ENCODE measurements at regions not wholly inside any gene's neighbourhood (a gene's known extent, or its start where the extent isn't known, plus 50 kb on each side); places are given as distances from the start of the nearest gene placed in this dataset.

DNA sequence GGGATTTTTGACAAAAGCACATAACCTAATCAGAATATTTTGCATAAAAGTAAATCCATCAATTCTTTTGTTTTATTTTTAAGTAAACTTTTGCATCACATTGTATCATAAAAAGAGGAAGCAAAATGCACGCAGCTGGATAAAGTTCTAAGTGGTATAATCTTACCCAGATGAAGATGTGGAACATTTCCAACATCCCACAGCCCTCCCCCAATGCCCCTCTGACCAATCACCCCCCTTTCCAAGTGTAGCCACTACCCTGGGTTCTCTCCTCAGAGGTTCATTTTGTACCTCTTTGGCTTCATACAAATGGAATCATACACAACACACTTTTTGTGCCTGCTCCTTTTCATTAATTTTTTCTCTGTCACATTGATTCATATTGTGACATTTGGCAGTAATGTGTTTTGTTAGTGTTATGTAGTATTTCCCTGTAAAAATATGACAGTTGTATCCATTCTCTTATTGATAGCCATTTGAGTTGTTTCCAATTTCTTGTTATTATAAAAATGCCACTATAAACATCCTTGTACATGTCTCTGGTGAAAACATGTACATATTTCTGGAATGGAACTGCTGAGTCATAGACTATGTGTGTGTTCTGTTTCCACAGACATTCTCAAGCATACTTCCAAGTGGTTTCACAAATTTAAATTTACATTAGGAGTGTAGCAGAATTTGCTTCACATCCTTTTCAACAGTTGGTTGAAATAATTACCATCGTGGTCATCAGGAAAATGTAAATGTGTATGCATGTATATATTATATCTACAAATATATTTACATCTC lies 92.9 kb upstream of the SYNDIG1 start:
- DNase-seq, result no peak

DNA sequence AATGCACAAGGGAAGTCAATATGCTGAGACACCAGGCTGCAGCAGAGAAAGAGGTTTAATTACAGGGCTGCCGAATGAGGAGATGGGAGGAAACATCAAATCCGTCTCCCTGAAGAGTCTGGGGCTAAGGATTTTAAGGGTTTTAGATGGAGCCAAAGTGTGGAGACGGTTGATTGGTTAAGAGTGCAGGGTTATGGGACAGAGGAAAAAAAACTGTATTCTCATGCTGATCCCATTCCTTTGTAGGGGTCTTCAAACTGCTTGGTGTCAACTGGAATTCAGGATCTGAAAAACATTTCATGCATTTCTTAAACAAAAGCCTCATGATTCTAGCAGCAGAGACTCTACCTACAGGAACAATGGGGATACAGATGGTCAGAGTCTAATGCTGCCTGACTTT lies 96.1 kb upstream of the SYNDIG1 start:
- no peak for DNase-seq

DNA sequence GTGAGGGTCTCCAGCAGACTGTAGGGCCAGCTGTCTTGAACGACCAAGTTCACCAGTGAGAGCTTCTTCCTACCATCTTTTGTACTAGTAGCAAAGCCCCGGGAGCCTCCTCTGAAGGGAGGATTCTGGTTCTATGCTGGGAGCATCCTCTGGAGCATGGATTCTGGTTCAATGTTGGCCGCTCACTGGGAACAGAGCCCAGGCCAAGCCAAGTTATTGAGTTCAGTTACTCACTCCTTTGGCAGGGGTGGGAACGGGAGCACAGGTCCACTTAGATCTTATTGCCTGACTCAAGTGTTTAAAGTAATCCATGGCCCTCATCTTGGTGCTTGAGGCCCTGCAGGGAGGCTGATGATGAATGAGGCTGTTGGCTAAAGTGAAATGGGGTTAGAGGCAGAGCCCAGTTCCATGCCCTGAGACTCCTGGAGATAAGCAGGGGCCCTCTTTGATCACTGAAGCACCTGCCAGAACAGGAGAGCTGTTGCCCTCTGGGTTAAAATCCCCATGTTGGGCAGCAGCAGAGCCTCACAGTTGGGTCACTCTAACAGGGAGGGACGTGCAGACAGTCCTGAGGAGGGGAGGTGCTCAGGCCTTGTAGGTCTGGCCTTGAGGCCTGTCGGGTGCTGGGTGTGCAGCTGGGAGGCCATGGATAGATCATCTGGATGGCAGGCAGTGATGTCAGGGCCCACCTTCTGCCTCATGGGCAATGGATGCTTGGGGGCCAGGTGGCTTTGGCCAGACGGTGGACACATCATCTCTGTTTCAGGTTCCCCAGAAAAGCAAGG lies 98.3 kb upstream of the SYNDIG1 start:
- DNase-seq, result no peak

DNA sequence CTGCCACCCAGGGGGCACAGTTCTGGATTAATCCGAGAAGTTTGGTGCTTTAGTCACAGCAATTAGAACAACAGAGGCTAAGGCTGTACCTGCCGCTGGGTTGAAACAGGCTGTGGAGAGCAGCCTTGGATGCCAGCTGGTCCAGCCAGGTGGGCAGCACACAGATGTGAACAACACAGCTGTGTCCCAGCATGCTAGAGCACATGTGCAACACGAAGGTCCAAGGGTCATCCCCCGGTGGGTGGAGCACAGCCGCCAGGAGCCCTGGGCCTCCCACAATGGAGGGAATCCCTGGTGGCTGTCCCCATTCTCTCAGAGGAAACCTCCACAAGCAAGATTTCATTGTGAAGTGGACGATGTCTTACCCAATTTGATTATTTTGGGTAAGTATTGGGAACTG lies 99.2 kb upstream of the SYNDIG1 start:
- no peak for DNase-seq

DNA sequence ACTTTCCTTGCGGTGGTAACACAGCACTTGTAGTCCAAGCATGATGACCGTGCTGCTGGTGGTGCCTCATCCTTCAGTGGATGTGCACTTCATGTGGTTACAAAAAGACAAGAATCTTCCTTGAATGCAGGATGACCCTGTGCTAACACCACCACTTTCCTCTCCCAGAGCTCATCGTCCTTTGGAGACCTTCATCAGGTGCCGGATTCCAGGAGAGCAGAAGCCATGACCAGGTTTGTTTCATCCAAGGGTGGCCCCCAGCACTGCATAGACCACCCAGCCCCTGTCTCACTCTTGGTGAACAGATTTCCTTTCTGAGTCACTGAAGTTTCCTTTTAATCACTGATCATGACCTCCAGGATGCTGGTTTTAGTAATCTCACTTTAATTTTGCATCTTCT lies 101.2 kb upstream of the SYNDIG1 start:
- no peak for DNase-seq

DNA sequence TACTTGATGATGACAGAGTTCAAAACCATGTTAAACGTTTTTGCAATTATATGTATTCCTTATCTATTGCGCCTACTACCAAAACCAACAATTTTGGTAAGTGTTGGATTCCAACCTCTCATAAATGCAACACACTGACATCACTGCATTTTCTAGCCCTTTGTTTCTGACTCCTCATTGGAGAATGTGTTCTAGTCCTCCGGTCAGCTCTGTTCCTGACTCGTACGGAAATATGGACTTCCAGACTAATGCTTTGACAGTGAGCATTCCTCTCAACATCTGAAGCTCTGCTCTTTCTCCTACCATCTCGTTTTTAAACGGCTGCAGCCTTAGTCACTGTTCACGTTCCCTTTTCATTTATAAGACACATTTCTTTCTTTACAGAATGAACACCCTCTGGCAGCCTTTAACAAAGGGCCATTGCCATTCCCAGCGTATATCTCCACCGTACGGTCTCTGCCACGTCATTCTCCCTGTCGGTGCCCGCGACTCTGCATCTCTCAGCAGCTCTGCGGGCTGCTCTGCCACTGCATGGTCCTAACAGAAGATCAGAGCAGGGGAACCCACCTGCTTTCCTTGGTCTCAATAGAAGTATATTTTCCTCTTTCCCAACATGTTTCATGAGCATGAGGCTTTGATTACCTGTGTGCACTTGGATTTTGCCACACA lies 103.0 kb upstream of the SYNDIG1 start:
- DNase-seq, result no peak

DNA sequence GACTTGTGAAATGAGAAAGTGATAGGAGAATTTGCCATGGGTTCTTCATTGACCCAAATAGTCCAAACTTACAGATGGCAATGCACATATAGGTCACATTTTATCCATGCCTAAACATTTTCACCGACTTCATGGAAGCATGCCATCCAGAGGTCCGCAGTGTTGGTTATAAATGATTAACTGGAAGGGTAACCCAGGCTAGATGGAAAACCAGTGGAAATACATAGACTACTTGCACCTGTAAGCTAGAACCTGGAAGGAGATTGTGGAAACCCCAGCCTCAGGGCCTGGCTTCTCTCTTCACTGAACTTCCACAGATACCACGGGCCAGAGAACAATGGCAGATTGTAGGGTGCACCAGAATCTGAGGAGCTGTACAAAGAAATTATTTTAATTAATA lies 103.8 kb upstream of the SYNDIG1 start:
- no peak for DNase-seq

DNA sequence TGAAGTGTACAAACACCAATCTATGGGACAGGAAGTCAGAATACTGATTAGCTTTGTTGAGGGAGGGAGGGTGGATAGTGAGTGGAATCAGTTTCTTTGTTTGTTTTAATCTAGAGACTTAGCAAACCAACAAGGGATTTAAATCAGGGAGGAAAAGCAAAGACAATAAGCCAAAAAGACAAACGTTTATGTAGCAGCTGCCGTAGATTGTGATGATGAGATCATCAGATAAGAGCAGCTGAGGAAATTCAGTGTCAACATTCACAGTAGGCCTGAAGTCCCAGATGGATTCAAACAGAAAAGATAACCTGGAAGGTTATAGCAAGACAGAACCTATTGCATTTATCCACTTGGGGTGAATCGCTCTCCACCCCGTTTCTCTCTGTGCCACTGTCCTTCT lies 104.9 kb upstream of the SYNDIG1 start:
- DNase-seq, result peak; percentile 82

DNA sequence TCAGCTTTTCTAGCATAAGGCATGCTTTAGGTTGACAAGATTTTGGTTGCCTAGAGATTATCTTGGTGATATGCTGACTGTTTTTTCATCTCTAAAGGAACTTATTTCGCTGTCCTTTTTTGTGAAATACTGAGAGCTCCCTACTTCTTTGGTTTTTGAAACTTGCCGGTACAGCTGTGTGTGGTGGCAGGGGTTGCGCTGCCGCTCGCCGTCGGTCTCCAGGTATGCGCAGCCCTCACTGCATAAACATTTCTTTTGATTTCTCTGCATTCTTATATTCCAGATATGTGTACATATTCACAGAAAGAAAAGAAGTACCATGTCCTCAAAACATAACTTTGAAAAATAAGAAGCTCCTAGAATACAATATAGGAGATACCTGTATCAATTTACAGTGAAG lies 106.4 kb upstream of the SYNDIG1 start:
- no peak for DNase-seq

DNA sequence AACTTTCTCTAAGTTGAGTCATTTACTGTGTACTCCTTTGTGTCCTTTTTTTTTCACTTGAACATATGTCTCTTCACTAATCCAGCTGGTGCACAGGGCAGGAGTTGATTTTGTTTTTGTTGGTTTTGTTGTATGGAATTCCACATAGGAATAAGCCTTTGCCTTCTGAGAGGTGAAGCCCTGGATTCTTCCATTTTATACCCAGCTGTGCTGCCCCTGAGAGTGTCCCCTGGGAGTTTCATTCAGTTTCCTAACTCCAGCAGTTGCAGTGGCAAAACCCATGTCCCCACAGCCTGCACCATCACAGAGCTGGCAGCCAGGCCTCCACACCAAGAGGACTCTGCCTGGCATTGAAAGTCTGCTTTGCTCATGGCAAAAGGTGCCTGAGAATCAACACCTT lies 107.3 kb upstream of the SYNDIG1 start:
- DNase-seq, result no peak

DNA sequence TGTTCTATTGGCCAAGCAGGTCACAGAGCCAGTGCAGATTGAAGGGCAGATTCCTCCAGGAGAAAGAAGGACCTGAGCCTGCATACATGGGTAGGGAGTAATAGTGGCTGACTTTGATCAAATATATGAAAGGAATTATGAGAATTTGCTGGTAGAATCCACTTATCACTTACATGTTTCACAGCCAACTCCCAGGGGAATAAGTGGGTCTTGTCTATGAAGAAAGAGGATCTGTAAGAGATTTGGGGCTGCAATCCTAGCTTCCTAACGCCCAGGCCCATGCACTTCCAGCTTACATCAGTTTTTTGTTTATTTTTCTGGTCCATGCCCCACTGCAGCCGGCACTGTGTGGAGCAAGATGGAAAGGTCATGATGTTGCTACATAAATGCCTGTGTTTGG lies 107.9 kb upstream of the SYNDIG1 start:
- DNase-seq, result no peak

DNA sequence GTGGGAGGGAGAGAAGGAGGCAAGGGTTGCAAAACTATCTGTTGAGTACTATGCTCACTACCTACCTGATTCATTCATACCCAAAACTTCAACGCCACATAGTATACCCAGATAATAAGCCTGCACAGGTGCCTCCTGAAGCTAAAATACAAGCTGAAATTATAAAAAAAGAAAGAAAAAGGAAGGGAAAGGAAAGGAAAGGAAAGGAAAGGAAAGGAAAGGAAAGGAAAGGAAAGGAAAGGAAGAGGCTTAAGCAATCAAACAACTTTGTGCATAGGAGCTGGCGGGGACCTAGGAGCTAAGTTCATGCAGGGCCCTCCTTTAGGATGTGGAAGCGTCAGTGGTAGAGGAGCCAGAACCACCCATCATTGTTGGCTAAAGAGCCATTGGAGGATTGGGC lies 108.9 kb upstream of the SYNDIG1 start:
- no peak for DNase-seq

DNA sequence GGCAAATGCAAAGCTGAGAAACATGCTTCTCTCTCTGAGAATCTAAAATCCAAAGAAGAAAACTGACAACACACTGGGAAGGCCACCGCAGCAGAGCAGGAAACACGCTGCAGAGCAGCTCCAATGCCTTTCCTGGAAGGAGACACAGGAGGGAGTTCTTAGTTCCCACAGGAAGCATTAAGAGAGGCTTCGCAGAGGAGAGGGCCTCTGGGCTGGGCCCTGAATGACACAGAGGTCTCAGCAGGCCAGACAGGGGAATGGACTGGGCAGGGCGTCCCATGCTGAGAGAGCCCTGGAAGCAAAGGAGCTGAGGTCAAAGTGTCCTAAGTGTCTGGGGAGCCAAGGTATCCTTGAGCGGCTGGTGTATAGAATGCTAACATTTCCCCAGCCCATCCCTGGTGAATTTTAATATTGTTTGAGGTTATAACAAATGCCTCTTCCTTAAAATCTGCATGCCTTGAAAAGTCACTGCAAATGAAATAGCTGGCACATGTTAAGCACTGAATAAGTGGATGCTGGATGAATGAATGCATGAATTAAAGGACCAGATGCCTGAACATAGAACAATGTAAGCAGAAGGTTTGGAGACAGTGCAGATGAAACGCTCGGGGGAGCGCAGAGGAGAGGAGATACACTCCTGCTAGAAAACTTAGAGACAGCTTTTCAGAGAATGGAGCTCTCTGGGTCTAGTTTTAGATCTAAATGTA lies 110.0 kb upstream of the SYNDIG1 start:
- no peak for DNase-seq

DNA sequence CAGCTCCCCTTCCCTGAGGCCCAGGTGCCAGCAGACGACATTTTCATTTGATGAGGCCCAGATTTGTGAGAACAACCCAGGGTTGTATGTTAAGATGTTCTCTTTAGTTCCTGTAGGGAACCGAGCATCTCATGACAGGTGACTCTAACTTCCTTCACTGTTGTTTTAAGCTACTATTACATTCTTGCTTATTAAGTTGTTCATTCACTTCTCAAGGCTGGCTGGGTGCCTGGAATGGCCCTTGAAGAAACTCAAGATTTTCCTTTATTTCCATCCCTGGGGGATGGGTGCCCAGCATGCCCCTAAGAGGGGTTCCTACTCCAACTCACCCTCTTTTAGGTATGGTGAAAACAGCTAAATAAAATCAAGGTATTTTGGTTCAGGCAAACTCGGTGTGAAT lies 111.5 kb upstream of the SYNDIG1 start:
- DNase-seq, result no peak

DNA sequence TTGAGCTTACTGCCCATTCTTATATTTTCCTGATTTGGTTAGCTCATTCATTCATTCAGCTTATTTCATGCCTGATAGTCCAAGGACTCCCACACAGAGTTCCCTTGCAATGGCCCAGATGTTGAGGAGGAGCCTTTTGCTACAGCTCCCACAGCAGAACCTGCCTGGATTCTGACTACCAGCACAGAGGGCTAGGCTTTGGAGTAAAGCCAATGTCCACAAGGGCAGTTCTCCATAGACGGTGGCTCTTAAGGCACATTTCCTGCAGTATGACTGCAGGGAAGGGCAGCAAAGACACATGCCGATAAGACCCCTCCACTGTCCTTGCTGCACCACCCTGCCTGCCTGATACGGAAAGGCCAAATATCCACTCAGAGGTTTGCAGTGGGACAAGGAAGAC lies 112.3 kb upstream of the SYNDIG1 start:
- no peak for DNase-seq

DNA sequence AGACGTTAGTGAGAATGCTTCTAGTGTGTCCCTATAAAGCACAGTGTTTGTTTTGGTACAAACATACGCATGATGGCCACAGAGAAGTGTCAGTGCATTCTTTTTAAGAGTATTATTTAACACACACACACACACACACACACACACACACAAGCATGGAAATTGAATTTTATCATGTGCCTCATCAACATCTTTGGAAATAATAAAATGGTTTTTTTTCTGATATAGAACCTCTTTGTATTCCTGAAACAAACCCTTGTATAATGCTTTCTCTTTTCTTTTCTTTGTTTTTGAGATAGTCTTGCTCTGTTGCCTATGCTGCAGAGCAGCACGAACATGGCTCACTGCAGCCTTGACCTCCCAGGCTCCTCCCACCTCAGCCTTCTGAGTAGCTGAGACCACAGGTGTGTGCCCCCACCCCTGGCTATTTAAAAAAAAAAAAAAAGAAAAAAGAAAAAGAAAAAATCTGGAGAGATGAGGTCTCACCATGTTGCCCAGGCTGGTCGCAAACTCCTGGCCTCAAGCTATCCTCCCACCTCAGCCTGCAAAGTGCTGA lies 116.2 kb upstream of the SYNDIG1 start:
- no peak for DNase-seq

DNA sequence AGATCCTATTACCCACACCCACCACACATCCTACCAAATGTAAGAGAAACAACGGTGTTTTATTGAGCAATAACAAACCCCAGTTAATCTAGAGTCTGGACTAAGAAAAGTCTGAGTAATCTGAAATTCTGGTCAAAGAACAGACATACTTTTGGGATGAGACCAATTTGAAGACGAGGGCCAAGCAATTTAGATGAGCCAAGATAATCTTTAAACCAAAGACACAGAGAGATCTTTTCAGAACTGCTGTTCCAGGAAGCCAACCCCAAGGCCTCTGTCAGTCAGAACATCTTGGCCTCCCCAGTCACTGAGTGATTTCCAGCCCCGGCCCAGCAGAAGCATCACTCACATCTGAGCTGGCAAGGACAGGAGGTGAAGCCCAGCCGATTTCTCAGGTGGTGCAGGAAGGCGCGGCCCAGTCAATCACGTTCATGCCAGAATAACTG lies 118.5 kb upstream of the SYNDIG1 start:
- DNase-seq, result no peak

DNA sequence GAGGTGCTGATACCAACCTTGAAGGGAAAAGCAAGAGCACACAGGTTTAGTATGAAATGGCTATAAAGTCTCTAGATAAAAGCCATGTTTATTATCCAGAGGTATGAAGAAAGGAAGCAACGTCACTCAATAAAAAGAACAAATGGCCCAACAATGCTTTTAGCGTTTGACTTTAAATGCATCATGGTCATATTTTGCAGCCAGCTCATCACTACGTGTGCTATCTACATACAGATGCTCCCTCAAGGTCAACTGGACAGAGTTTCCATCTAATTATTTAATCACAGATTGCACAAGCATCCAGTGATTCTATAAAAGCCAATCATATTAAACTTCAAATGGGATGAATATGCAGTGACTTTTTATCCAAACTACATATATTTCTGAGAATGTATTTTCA lies 127.6 kb upstream of the SYNDIG1 start:
- DNase-seq, result no peak

DNA sequence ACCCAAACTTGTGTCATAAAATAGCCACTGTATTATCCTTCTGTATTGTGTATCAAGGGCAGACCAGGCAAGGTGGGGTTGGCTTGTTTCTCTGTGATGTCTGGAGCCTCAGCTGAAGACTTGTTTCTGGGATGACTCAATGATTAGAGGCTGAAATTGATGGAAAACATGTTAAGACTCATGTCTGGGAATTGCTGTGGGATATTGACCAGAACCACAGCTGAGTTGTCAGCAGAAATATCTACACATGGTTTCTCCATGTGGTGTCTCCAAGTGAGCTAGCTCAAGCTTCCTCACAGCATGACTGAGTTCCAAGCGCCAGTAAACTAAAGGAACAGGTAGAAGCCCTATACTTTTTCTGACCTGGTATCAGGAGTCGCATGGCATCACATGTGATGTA lies 128.5 kb upstream of the SYNDIG1 start:
- DNase-seq, result no peak

DNA sequence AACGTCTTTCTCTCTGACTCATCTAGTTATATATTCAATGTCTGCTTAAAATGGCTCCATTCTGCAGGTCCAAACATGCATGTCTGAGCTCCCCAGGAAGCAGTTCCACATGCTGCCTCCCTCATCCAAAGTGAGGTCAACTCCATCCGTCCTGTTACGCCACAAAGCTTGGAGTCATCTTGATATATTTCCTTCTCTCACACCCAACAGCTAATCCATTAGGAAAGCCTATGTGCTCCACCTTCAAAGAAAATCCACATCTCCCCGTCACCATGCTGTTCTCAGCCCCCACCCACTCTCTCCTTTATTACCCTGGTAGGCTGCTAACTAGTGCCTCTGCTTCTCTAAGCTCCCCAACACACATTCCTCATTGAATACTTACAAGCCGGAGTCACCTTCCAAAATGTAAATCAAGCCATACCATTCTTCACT lies 130.2 kb upstream of the SYNDIG1 start:
- DNase-seq, result no peak

DNA sequence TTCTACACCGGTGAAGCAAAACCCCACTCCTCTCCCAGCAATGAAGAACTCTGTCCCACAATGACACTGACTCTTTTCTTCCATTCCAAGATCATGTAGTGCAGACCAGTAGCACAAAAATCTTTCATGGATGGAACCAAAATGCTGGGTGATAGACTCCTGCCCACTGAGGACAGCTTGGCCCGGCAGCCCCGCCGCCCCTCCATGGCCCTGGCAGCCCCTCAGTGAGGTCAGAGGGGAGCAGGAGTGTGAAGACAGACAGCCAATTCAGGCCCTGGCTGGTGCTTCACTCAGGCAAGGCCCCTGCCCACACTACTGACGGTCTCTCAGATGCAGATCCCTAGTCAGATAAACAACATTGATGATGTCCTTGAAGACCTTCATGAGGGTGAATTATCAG lies 131.9 kb upstream of the SYNDIG1 start:
- DNase-seq, result no peak

DNA sequence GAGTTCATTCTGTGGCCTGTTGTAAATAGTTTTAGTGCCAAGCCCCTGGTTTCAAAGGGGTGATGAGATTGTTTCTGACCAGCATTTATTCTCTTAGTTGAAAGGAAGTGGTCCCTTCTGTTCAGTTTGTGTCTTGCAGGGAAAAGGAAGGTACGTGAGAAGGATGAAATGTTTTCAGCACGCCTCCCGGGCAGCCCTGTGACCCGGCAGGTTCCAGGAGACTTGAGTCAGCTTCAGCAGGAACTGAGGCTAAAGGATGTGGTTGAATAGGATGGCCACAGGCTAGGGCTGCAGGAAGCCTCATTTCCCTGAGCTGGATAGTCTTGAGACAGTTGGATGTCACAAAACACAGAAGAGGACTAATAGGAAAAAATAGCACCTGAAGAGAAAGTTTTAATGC lies 132.4 kb upstream of the SYNDIG1 start:
- no peak for DNase-seq

DNA sequence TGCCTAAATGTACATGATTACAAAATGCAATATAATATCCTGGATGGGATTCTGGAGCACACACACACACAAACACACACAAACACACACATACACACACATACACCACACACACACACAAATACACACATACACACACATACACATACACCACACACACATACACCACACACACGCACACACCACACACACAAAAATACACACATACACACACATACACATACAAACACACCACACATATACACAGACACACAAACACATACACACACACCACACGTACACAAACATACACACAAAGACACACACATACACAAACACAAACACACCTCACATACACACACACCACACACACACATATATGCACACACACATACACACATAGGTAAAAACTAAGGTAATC lies 134.6 kb upstream of the SYNDIG1 start:
- no peak for DNase-seq
